ENCODE measurements at regions not wholly inside any gene's neighbourhood (a gene's known extent, or its start where the extent isn't known, plus 50 kb on each side); places are given as distances from the start of the nearest gene placed in this dataset.
"Not testable (repeated sequence)": the region's sequence is repeated elsewhere in the genome, so short reads cannot be mapped to it uniquely, and the experiment has no call there.

- CTCF ChIA-PET, result no interaction called here
- no peak for TF ChIP-seq CTCF (IDR thresholded peaks at IDR 0.05; ENCODE audit: control extremely low read depth, extremely low read depth, low read depth, missing control alignments)
- POLR2A ChIA-PET, result no interaction called here
- DNase-seq (ENCODE audit: extremely low spot score), result no peak
These were observed 417.9 kb upstream of the SMIM21 start for GRCh38 chr18:75845413-75845812.

- ChIA-PET POLR2A (no interaction called here), CTCF (no interaction called here)
- DNase-seq (ENCODE audit: extremely low spot score), result no peak
- no peak for TF ChIP-seq CTCF (IDR thresholded peaks at IDR 0.05; ENCODE audit: control extremely low read depth, extremely low read depth, low read depth, missing control alignments)
These were observed 416.6 kb upstream of the SMIM21 start for GRCh38 chr18:75844146-75844545.

GRCh38 chr18:75840131-75840530 is 412.6 kb upstream of the SMIM21 start:
- DNase-seq (ENCODE audit: extremely low spot score), result no peak
- CTCF ChIA-PET, result no interaction called here
- POLR2A ChIA-PET, result no interaction called here
- TF ChIP-seq CTCF (IDR thresholded peaks at IDR 0.05; ENCODE audit: control extremely low read depth, extremely low read depth, low read depth, missing control alignments), result no peak

- DNase-seq (ENCODE audit: extremely low spot score); POLR2A ChIA-PET; CTCF ChIA-PET: not testable (repeated sequence)
These were observed 412.2 kb upstream of the SMIM21 start for GRCh38 chr18:75839686-75840085.

- ChIA-PET CTCF (no interaction called here), POLR2A (no interaction called here)
- TF ChIP-seq CTCF (IDR thresholded peaks at IDR 0.05; ENCODE audit: control extremely low read depth, extremely low read depth, low read depth, missing control alignments), result no peak
- DNase-seq (ENCODE audit: extremely low spot score), result no peak
These were observed 411.5 kb upstream of the SMIM21 start for GRCh38 chr18:75839041-75839440.

GRCh38 chr18:75837316-75837715 is 409.8 kb upstream of the SMIM21 start:
- DNase-seq (ENCODE audit: extremely low spot score), result no peak
- POLR2A ChIA-PET, result no interaction called here

GRCh38 chr18:75836516-75836915 is 409.0 kb upstream of the SMIM21 start:
- no peak for TF ChIP-seq CTCF (IDR thresholded peaks at IDR 0.05; ENCODE audit: control extremely low read depth, extremely low read depth, low read depth, missing control alignments)
- CTCF ChIA-PET, result interaction anchor here (1.3 to 1.7 kb wide), 2 partner anchors 10 to 23 kb away, joined by 3 to 5 read pairs; no protein-coding TSS in a partner anchor
- POLR2A ChIA-PET, result no interaction called here
- no peak for DNase-seq (ENCODE audit: extremely low spot score)

More at GRCh38 chr18:75837316-75837715, 409.8 kb upstream of the SMIM21 start:
- CTCF ChIA-PET, result interaction anchor here (1.3 to 1.7 kb wide), 2 partner anchors 10 to 24 kb away, joined by 3 to 5 read pairs; no protein-coding TSS in a partner anchor
- TF ChIP-seq CTCF (IDR thresholded peaks at IDR 0.05; ENCODE audit: control extremely low read depth, extremely low read depth, low read depth, missing control alignments), result no peak
